ENCODE measurements at regions not wholly inside any gene's neighbourhood (a gene's known extent, or its start where the extent isn't known, plus 50 kb on each side); places are given as distances from the start of the nearest gene placed in this dataset.
"Not testable (repeated sequence)": the region's sequence is repeated elsewhere in the genome, so short reads cannot be mapped to it uniquely, and the experiment has no call there.

- H3K27me3 ChIP-seq = no peaks in the 10 kb centered on the region
- TF ChIP-seq POLR2A (IDR thresholded peaks at IDR 0.05) = no peak
- TF ChIP-seq EP300 (IDR thresholded peaks at IDR 0.05; ENCODE audit: low read depth) = no peak
- intact Hi-C loops (cut with DNase I; ENCODE audit: low total_unique reads) (no loop called here), in situ Hi-C loops (cut with MboI; ENCODE audit: low pct_ligation_motif_present in 1 of 4, low pct_unique_long_range_greater_than_20kb in 1 of 4, low sequenced_read_pairs in 3 of 4) (no loop called here)
- no peaks in the 10 kb centered on the region for H3K36me3 ChIP-seq
- no peak overlapping the region for H3K4me3 ChIP-seq
- H3K9me3 ChIP-seq = no peaks in the 10 kb centered on the region
- 78 to 85% methylated on average over 2 to 6 of the region's 6 CpGs for WGBS, 2 donors (ENCODE audit: low coverage in 1 of 2)
- no peak overlapping the region for H3K27ac ChIP-seq
- H3K4me1 ChIP-seq = peaks cover 0 to 7% (median 0%) of the 10 kb centered on the region in 4 donors
- no peak for DNase-seq
These were observed 248.9 kb upstream of the PROK2 start for GRCh38 chr3:72033666-72034428.

- no peak for DNase-seq
- H3K27ac ChIP-seq = no peak overlapping the region
- TF ChIP-seq CTCF (IDR thresholded peaks at IDR 0.05) (no peak), POLR2A (IDR thresholded peaks at IDR 0.05) (no peak), EP300 (IDR thresholded peaks at IDR 0.05; ENCODE audit: low read depth) (no peak), POLR2AphosphoS5 (IDR thresholded peaks at IDR 0.05) (no peak)
- H3K9me3 ChIP-seq = no peaks in the 10 kb centered on the region
- 83 to 93% methylated on average over 3 to 7 of the region's 7 CpGs for WGBS, 2 donors (ENCODE audit: low coverage in 1 of 2)
- H3K27me3 ChIP-seq = no peaks in the 10 kb centered on the region
- H3K4me1 ChIP-seq = peaks cover 0 to 7% (median 0%) of the 10 kb centered on the region in 4 donors
- intact Hi-C loops (cut with DNase I; ENCODE audit: low total_unique reads) (no loop called here), in situ Hi-C loops (cut with MboI; ENCODE audit: low pct_ligation_motif_present in 1 of 4, low pct_unique_long_range_greater_than_20kb in 1 of 4, low sequenced_read_pairs in 3 of 4) (no loop called here)
- H3K36me3 ChIP-seq = no peaks in the 10 kb centered on the region
- H3K4me3 ChIP-seq = no peak overlapping the region
These were observed 247.6 kb upstream of the PROK2 start for GRCh38 chr3:72032441-72033135.

GRCh38 chr3:72031581-72031980 is 246.6 kb upstream of the PROK2 start:
- no peak overlapping the region for H3K27ac ChIP-seq
- H3K4me1 ChIP-seq = peaks cover 0 to under 1% (median 0%) of the 10 kb centered on the region in 4 donors
- no peak for DNase-seq
- intact Hi-C loops (cut with DNase I; ENCODE audit: low total_unique reads) (no loop called here), in situ Hi-C loops (cut with MboI; ENCODE audit: low pct_ligation_motif_present in 1 of 4, low pct_unique_long_range_greater_than_20kb in 1 of 4, low sequenced_read_pairs in 3 of 4) (no loop called here)
- TF ChIP-seq POLR2A (IDR thresholded peaks at IDR 0.05) (no peak), EP300 (IDR thresholded peaks at IDR 0.05; ENCODE audit: low read depth) (no peak), POLR2AphosphoS5 (IDR thresholded peaks at IDR 0.05) (no peak), CTCF (IDR thresholded peaks at IDR 0.05) (no peak)
- no peaks in the 10 kb centered on the region for H3K9me3 ChIP-seq
- no peak overlapping the region for H3K4me3 ChIP-seq
- WGBS, 2 donors (ENCODE audit: low coverage in 1 of 2) = 71 to 92% methylated on average over 2 to 3 of the region's 3 CpGs
- H3K27me3 ChIP-seq = no peaks in the 10 kb centered on the region
- no peaks in the 10 kb centered on the region for H3K36me3 ChIP-seq

GRCh38 chr3:72030296-72030695 is 245.3 kb upstream of the PROK2 start:
- H3K27ac ChIP-seq; H3K4me3 ChIP-seq; DNase-seq; H3K27me3 ChIP-seq; H3K9me3 ChIP-seq; intact Hi-C loops (cut with DNase I; ENCODE audit: low total_unique reads); H3K36me3 ChIP-seq; H3K4me1 ChIP-seq; in situ Hi-C loops (cut with MboI; ENCODE audit: low pct_ligation_motif_present in 1 of 4, low pct_unique_long_range_greater_than_20kb in 1 of 4, low sequenced_read_pairs in 3 of 4): not testable (repeated sequence)
- WGBS, 2 donors (ENCODE audit: low coverage in 1 of 2) = 86 to 100% methylated on average over 4 to 7 of the region's 7 CpGs

GRCh38 chr3:72028726-72029125 is 243.8 kb upstream of the PROK2 start:
- H3K36me3 ChIP-seq; H3K4me1 ChIP-seq; H3K4me3 ChIP-seq; H3K9me3 ChIP-seq; H3K27ac ChIP-seq; DNase-seq; in situ Hi-C loops (cut with MboI; ENCODE audit: low pct_ligation_motif_present in 1 of 4, low pct_unique_long_range_greater_than_20kb in 1 of 4, low sequenced_read_pairs in 3 of 4); H3K27me3 ChIP-seq; intact Hi-C loops (cut with DNase I; ENCODE audit: low total_unique reads): not testable (repeated sequence)
- WGBS, 2 donors (ENCODE audit: low coverage in 1 of 2) = 82% methylated on average over 8 of the region's 8 CpGs; no CpG with 5 or more reads in 1 of the 2 donors

- 97 to 98% methylated on average over 6 to 8 of the region's 8 CpGs for WGBS, 2 donors (ENCODE audit: low coverage in 1 of 2)
- intact Hi-C loops (cut with DNase I; ENCODE audit: low total_unique reads); H3K27ac ChIP-seq; H3K36me3 ChIP-seq; H3K27me3 ChIP-seq; H3K4me3 ChIP-seq; H3K9me3 ChIP-seq; H3K4me1 ChIP-seq; in situ Hi-C loops (cut with MboI; ENCODE audit: low pct_ligation_motif_present in 1 of 4, low pct_unique_long_range_greater_than_20kb in 1 of 4, low sequenced_read_pairs in 3 of 4); DNase-seq: not testable (repeated sequence)
These were observed 243.4 kb upstream of the PROK2 start for GRCh38 chr3:72028307-72028706.

GRCh38 chr3:72027728-72028127 is 242.8 kb upstream of the PROK2 start:
- H3K27me3 ChIP-seq; DNase-seq; H3K4me3 ChIP-seq; H3K9me3 ChIP-seq; H3K27ac ChIP-seq; H3K4me1 ChIP-seq; H3K36me3 ChIP-seq; intact Hi-C loops (cut with DNase I; ENCODE audit: low total_unique reads); in situ Hi-C loops (cut with MboI; ENCODE audit: low pct_ligation_motif_present in 1 of 4, low pct_unique_long_range_greater_than_20kb in 1 of 4, low sequenced_read_pairs in 3 of 4): not testable (repeated sequence)
- WGBS, 2 donors (ENCODE audit: low coverage in 1 of 2) = 61 to 78% methylated on average over 2 of the region's 2 CpGs

Data from transverse colon (tissue), 4 donors.